ENCODE measurements at regions not wholly inside any gene's neighbourhood (a gene's known extent, or its start where the extent isn't known, plus 50 kb on each side); places are given as distances from the start of the nearest gene placed in this dataset.
"Not testable (repeated sequence)": the region's sequence is repeated elsewhere in the genome, so short reads cannot be mapped to it uniquely, and the experiment has no call there.

DNA sequence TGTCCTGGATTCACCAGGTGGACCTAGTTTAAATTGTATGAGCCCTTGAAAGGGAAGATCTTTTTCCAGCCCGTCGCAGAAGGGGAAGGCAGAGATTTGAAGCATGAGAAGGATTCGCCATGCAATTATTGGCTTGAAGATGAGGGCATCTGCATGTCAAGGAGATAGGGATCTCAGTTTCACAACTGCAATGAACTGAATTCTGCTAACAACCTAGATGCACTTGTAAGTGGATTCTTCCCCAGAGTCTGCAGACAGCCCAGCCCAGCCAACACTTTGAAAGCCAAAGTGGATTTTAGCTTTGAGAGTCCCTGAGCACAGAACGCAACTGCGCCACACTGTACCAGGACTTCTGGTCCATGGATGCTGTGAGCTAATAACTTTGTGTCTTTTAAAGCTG, 286.0 kb downstream of the TSN start:
- Mint-ChIP-seq H3K36me3 (ENCODE audit: low read depth) (no peaks in the 10 kb centered on the region), H3K4me1 (ENCODE audit: low read depth) (no peaks in the 10 kb centered on the region), H3K27me3 (peaks cover 3% of the 10 kb centered on the region), H3K4me3 (no peak overlapping the region), H3K27ac (no peak overlapping the region), H3K9me3 (no peaks in the 10 kb centered on the region)
- DNase-seq = no peak

DNA sequence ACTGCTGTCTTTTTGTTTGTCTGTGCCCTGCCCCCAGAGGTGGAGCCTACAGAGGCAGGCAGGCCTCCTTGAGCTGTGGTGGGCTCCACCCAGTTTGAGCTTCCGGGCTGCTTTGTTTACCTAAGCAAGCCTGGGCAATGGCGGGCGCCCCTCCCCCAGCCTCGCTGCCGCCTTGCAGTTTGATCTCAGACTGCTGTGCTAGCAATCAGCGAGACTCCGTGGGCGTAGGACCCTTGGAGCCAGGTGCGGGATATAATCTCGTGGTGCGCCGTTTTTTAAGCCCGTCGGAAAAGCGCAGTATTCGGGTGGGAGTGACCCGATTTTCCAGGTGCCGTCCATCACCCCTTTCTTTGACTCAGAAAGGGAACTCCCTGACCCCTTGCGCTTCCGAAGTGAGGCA, 296.2 kb downstream of the TSN start:
- not testable (repeated sequence) for H3K36me3 Mint-ChIP-seq (ENCODE audit: low read depth); H3K27ac Mint-ChIP-seq; H3K4me3 Mint-ChIP-seq; H3K9me3 Mint-ChIP-seq; H3K4me1 Mint-ChIP-seq (ENCODE audit: low read depth); DNase-seq; H3K27me3 Mint-ChIP-seq

DNA sequence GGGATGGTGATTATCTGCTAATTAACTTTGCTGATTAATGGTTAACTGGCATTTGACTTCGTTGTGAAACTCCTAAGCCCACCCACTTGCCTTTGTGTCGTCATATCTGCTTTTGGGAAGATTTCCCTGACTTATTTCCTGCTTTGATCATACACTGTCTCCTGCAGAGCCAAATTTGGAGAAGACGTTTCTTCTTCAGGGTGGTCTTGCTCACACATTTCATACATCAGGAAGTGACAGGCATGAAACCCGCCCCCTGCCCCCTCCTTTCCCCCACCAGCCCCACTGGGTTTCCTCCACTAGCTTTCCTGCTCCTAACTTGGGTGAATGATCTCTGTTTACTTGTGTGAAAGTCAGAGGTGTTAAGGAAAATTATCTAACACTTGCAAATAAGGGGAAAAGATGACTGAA, 300.1 kb downstream of the TSN start:
- no peak for DNase-seq
- Mint-ChIP-seq H3K27ac (no peak overlapping the region), H3K27me3 (peaks cover 2% of the 10 kb centered on the region), H3K4me1 (ENCODE audit: low read depth) (no peaks in the 10 kb centered on the region), H3K36me3 (ENCODE audit: low read depth) (no peaks in the 10 kb centered on the region), H3K9me3 (no peaks in the 10 kb centered on the region), H3K4me3 (no peak overlapping the region)

DNA sequence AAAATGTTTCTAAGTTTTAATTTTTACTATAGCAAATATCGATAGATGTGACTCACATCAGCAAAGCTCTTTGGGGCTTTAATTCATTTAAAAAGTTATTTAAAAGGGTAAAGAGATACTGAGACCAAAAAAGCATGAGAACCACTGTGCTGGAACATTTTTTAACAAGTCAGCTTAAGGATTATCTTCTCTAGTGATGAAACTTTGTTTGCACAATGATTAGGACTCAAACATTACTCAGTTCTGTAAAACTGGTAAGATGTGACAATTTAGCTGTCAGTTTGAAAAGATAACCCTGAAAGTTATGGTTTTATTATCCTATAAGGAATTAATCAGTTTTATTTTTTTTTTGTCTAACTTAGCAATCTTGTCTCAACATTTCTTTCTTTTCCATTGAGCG, 301.4 kb downstream of the TSN start:
- Mint-ChIP-seq H3K27me3 (peaks cover 2% of the 10 kb centered on the region), H3K36me3 (ENCODE audit: low read depth) (no peaks in the 10 kb centered on the region), H3K27ac (no peak overlapping the region), H3K9me3 (no peaks in the 10 kb centered on the region), H3K4me3 (no peak overlapping the region), H3K4me1 (ENCODE audit: low read depth) (no peaks in the 10 kb centered on the region)
- DNase-seq = no peak

DNA sequence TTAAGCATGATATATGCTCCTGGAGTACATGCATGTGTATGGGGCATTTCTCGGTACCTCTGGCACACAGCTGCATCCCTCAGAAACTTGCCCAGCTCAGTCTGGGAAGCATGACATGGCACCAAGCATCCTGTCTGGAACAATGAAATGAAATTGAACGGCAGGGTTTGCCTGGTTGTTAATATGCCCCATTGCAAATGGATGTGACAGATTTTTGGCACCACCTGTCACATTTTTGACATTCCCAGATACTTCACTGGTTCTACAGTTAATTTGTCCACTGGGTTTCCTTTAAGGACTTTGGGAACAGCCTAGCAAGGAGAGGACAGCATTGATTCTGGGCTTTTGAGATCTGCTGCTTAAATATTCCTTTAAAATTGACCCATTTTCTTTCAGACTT, 305.8 kb downstream of the TSN start:
- DNase-seq = no peak
- no peak overlapping the region for H3K27ac Mint-ChIP-seq
- H3K4me1 Mint-ChIP-seq (ENCODE audit: low read depth) = no peaks in the 10 kb centered on the region
- H3K36me3 Mint-ChIP-seq (ENCODE audit: low read depth) = no peaks in the 10 kb centered on the region
- no peak overlapping the region for H3K4me3 Mint-ChIP-seq
- no peaks in the 10 kb centered on the region for H3K27me3 Mint-ChIP-seq
- H3K9me3 Mint-ChIP-seq = no peaks in the 10 kb centered on the region

DNA sequence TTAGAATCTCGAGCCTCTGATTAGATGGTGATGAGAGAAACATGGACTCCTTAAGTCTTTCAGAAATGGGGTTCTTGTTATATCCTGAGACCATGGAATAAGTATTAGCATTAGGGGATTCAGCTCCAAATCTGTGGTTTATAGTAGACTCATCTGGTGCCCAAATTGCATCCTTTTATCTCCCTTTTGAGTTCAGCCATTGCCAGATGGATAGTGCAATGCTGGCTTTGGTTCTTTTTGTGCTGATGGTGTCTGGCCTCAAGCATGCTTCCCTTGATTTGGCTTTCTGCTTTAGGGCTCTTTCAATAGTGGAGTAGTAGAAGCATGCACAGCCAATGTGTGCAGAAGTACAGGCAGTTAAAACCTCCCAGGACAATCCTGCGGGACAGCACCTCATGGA, 306.4 kb downstream of the TSN start:
- no peaks in the 10 kb centered on the region for H3K9me3 Mint-ChIP-seq
- no peak for DNase-seq
- H3K4me3 Mint-ChIP-seq = no peak overlapping the region
- no peaks in the 10 kb centered on the region for H3K36me3 Mint-ChIP-seq (ENCODE audit: low read depth)
- H3K27ac Mint-ChIP-seq = no peak overlapping the region
- no peaks in the 10 kb centered on the region for H3K27me3 Mint-ChIP-seq
- no peaks in the 10 kb centered on the region for H3K4me1 Mint-ChIP-seq (ENCODE audit: low read depth)

DNA sequence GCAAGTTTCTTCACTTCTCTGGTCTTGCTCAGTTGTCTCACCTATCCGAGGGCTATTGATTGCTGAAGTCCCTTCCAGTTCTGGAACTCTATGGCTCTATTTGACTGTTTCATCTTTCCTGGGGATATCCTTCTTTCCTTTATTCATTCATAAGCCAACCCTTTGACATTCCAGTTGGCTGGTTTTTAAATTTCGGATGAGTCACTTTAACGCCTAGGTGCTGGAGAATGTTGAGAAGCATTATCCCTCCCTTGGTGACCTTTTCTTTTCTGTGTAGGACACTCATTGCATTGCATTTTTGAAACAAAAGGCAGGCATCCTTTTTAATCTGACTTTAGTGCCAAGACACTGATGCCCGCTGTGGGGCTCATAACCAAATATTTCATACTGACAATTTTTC, 307.1 kb downstream of the TSN start:
- no peaks in the 10 kb centered on the region for H3K27me3 Mint-ChIP-seq
- no peak for DNase-seq
- no peak overlapping the region for H3K4me3 Mint-ChIP-seq
- no peak overlapping the region for H3K27ac Mint-ChIP-seq
- H3K36me3 Mint-ChIP-seq (ENCODE audit: low read depth) = no peaks in the 10 kb centered on the region
- H3K4me1 Mint-ChIP-seq (ENCODE audit: low read depth) = no peaks in the 10 kb centered on the region
- no peaks in the 10 kb centered on the region for H3K9me3 Mint-ChIP-seq

DNA sequence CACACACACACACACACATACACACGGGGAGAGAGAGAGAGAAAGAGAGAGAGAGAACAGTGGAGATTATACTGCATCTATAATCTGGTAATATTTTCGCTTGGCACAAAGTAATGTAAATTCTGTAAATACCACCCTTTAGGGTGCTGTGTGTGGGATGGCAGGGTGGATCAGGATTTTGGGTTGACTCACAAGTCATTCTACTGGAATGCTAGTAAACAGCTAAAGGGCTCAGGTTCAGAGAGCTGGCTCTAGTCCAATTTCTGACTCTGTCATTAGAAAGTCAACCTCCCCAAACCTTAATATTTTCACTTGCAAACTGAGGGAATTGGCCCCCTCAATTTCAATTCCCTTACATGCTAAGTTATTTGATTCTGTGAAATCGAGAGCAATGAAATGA, 308.3 kb downstream of the TSN start:
- Mint-ChIP-seq H3K4me1 (ENCODE audit: low read depth) (no peaks in the 10 kb centered on the region), H3K4me3 (no peak overlapping the region), H3K27me3 (no peaks in the 10 kb centered on the region), H3K36me3 (ENCODE audit: low read depth) (no peaks in the 10 kb centered on the region), H3K27ac (no peak overlapping the region), H3K9me3 (no peaks in the 10 kb centered on the region)
- DNase-seq = no peak

DNA sequence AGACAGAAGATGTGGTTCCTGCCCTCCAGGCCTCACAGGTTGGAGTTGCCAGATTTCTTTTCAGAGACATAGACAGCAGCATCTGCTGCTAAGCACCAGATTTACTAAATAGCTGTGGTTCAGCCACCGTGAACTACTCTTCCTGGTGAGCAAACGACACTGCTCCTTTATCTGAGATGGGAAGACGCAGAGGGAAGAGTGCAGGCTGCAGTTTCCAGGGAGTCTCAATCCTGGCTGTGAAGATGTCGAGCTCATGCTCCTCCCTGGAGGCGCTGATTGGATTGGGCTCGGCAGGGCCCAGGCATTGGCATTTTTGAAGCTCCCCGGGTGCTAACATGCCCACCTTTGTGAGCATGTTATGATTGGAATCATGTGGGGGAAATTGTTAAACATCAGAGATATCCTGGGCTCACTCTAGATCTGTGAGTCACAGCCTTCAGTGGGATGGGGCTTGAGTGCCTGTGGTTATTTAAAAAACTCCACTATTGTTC, 314.8 kb downstream of the TSN start:
- Mint-ChIP-seq H3K4me3 (no peak overlapping the region), H3K4me1 (ENCODE audit: low read depth) (no peaks in the 10 kb centered on the region), H3K27me3 (no peaks in the 10 kb centered on the region), H3K27ac (no peak overlapping the region), H3K36me3 (ENCODE audit: low read depth) (no peaks in the 10 kb centered on the region), H3K9me3 (no peaks in the 10 kb centered on the region)
- DNase-seq = no peak

DNA sequence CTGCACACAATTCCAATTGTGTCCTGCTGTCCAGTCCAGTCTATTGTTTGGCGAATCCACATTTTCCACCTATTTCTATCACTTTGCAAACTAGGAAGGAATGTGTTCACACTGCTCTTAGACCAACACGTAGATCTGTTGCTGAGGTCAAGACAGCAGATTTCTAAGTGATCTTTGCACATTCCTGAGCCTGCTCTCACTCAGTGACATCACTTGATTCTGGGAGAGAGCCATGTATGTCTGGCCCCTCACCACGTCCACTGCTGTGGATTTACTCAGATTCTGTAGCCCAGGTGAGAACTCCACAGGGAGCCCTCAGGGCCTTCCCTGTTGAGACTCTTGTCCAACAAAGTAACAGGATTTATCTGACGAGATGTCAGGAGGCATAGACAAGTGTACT, 317.2 kb downstream of the TSN start:
- no peaks in the 10 kb centered on the region for H3K4me1 Mint-ChIP-seq (ENCODE audit: low read depth)
- H3K27me3 Mint-ChIP-seq = no peaks in the 10 kb centered on the region
- H3K36me3 Mint-ChIP-seq (ENCODE audit: low read depth) = no peaks in the 10 kb centered on the region
- H3K9me3 Mint-ChIP-seq = no peaks in the 10 kb centered on the region
- H3K4me3 Mint-ChIP-seq = no peak overlapping the region
- no peak for DNase-seq
- H3K27ac Mint-ChIP-seq = no peak overlapping the region

DNA sequence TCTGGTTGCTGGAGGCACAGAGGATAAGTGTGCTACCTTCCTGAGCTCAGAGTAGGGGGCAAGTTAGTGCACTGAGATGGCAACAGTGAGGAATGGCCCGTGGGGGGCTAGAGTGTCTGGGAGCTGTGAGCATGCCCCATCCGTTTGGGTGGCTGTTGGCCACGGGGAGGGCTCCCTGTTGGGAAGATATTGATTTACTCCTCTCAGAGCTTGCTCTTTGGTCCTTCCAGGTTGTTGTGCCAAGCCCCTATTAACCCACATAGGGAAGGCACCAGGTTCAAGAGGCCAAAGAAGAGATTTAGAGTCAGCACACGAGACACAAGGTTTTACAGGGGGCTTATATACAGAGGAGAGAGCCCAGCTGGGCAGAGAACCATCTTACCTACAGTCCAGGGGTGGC, 318.8 kb downstream of the TSN start:
- H3K4me1 Mint-ChIP-seq (ENCODE audit: low read depth) = no peaks in the 10 kb centered on the region
- H3K9me3 Mint-ChIP-seq = no peaks in the 10 kb centered on the region
- H3K4me3 Mint-ChIP-seq = no peak overlapping the region
- H3K27me3 Mint-ChIP-seq = no peaks in the 10 kb centered on the region
- no peak for DNase-seq
- no peaks in the 10 kb centered on the region for H3K36me3 Mint-ChIP-seq (ENCODE audit: low read depth)
- H3K27ac Mint-ChIP-seq = no peak overlapping the region

DNA sequence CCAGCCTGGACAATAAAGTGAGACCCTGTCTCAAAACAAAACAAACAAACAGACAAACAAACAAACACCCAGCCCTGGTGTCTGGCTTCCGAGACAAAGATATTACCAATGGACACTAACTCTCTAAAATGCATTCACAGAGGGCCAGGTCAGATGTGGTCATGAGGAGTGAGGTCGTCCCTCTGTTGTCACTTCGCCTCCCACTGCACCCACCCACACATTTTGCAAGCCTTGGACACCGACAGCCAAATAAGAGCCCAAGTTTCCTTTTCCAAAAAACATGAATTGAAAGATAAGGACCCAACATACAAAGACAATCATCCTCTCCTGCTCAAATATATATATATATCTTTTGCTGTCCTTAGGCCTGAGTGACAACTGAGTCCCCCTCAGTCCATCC, 319.9 kb downstream of the TSN start:
- no peaks in the 10 kb centered on the region for H3K36me3 Mint-ChIP-seq (ENCODE audit: low read depth)
- H3K9me3 Mint-ChIP-seq = no peaks in the 10 kb centered on the region
- no peak for DNase-seq
- H3K4me1 Mint-ChIP-seq (ENCODE audit: low read depth) = no peaks in the 10 kb centered on the region
- no peak overlapping the region for H3K4me3 Mint-ChIP-seq
- no peaks in the 10 kb centered on the region for H3K27me3 Mint-ChIP-seq
- H3K27ac Mint-ChIP-seq = no peak overlapping the region

DNA sequence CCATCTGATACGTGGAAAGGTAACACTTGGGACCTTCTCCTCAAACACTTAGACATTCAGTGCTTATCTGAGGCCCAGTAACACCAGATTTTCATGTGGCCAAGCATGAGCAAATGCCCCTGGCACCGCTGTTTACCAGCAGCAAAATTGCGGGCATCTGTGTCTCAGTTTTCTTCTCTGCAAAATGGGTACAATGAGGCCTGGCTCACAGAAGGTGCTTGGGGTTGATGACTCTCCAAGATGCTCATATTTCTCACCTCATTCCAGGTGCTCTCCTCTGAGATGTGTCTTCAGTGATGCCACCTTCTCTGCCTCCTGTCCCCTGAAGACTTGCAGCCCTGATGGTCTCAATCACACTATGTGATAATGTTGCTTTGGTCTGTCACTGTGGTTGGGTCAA, 321.7 kb downstream of the TSN start:
- no peaks in the 10 kb centered on the region for H3K9me3 Mint-ChIP-seq
- no peaks in the 10 kb centered on the region for H3K4me1 Mint-ChIP-seq (ENCODE audit: low read depth)
- no peak for DNase-seq
- H3K36me3 Mint-ChIP-seq (ENCODE audit: low read depth) = no peaks in the 10 kb centered on the region
- H3K4me3 Mint-ChIP-seq = no peak overlapping the region
- H3K27me3 Mint-ChIP-seq = no peaks in the 10 kb centered on the region
- no peak overlapping the region for H3K27ac Mint-ChIP-seq

DNA sequence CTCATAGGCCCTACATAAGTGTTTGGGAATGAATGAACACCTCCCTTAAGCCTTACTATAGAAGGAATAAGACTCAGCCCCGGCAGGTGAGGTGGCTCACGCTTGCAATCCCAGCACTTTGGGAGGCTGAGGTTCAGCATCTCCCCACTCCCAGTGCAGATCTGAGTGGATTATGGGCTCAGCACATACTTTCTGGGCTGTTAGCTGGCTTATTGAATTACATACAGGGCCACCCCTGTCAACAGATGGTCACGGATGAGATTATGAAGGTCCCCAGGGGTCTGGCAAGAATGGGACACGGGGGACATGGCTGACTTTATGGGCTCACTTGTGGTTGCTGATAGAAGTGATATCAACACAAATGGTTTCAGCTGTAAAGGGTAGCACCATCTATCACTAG, 322.3 kb downstream of the TSN start:
- H3K4me1 Mint-ChIP-seq (ENCODE audit: low read depth) = no peaks in the 10 kb centered on the region
- DNase-seq = no peak
- H3K4me3 Mint-ChIP-seq = no peak overlapping the region
- no peaks in the 10 kb centered on the region for H3K9me3 Mint-ChIP-seq
- no peaks in the 10 kb centered on the region for H3K27me3 Mint-ChIP-seq
- no peak overlapping the region for H3K27ac Mint-ChIP-seq
- no peaks in the 10 kb centered on the region for H3K36me3 Mint-ChIP-seq (ENCODE audit: low read depth)

DNA sequence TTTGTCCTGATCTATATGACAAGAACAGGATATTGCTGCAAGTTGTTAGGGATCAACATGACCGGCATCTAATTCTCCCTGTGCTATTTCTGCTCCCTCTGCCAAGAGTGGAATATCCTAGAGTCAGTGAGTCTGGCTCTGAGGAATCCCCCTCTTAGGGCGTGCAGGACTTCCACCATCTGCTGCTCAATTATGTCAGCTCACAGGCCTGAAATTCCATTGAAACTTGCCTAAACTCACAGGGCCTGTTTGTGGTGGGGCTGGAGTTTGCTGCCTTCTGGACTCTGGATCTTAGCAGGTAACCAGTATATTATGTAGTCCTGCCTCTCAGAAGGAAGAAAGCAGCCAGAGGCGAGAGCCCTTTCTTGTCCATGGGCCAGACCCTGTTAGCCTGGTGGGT, 323.0 kb downstream of the TSN start:
- Mint-ChIP-seq H3K36me3 (ENCODE audit: low read depth) (no peaks in the 10 kb centered on the region), H3K9me3 (no peaks in the 10 kb centered on the region), H3K27me3 (no peaks in the 10 kb centered on the region), H3K4me3 (no peak overlapping the region), H3K27ac (no peak overlapping the region), H3K4me1 (ENCODE audit: low read depth) (no peaks in the 10 kb centered on the region)
- no peak for DNase-seq

DNA sequence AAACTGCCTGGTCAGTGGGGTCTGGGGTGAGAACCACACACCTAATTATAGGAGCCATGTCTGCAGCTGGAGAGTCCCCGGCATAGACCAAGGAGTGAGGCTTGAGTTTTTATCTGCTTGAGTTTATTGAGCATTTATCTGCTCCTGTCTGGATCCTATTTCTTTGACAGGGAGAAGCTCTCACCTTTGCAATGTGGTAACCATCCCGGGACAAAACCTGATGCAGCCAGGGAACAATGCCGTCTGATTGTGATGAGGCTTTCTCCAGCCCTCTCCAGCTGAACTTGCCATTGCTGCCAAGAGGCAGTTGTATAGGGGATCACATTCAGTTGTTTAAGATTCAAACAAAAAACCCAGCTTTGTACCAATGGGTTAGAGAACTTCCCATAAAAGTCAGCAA, 324.4 kb downstream of the TSN start:
- DNase-seq = no peak
- Mint-ChIP-seq H3K36me3 (ENCODE audit: low read depth) (no peaks in the 10 kb centered on the region), H3K27me3 (no peaks in the 10 kb centered on the region), H3K4me1 (ENCODE audit: low read depth) (no peaks in the 10 kb centered on the region), H3K27ac (no peak overlapping the region), H3K9me3 (no peaks in the 10 kb centered on the region), H3K4me3 (no peak overlapping the region)
